ENCODE measurements at regions not wholly inside any gene's neighbourhood (a gene's known extent, or its start where the extent isn't known, plus 50 kb on each side); places are given as distances from the start of the nearest gene placed in this dataset.

- ATAC-seq: no peak
Measured at GRCh38 chr19:46945694-46946489, 73.7 kb upstream of the NPAS1 start.

- ATAC-seq: no peak
Measured at GRCh38 chr19:46946611-46947238, 72.9 kb upstream of the NPAS1 start.

DNA sequence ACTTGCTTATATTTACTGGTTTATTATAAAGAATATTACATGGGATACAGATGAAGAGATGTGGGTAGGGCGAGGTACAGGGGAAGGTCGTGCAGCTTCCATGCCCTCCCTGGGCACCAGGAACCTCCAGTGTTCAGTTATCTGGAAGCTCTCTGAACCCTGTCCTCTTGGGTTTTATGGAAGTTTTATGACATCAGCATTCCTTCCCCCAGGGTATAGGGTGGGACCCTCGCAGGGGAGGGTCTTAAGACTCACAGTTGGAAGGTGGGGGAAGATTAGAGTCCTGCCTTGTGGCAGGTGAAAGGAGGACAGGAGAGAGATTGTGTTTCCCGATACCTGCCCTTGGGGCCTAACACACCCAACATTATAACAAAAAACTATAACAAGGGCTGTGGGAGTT is 71.8 kb upstream of the NPAS1 start:
- no peak for ATAC-seq

- ATAC-seq: no peak
Measured at GRCh38 chr19:46950526-46951170, 69.0 kb upstream of the NPAS1 start.

DNA sequence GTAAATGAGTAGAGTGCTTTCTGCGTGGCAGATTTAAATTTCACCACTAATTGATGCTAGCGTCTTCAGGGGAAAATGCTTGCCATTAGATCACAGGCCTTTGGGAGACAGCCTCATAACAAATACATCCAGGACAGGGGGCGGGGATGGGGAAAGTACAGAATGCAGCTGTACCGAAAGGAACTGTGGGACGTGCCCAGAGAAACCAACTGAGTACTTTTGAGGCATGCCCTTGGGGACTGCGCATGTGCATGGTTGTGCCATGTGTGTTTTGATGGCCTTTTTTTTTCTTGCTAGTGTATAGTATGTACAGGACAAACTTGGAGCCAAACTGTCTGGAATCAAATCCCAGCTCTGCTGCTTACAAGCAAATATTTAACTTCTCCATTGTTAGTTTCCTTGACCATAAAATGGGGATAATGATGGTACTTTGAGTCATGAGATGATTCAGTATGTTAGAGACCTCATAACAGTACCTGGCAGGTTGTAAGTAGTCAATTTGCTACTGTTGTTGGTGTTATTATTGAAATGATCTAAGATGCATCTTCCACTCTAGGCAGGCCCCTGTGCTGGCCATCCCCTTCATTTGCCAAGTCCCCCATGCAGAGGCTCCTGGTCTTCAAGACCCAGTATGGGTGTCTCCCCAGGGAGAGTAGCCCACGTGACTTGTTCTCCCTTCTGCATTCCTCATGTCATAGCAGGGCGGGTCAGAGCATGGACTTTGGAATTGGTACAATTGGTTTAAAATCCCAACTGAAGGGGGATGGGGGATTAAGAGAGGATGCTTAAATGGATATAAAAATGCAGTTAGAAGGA is 68.3 kb upstream of the NPAS1 start:
- peak; percentile 80 for ATAC-seq

DNA sequence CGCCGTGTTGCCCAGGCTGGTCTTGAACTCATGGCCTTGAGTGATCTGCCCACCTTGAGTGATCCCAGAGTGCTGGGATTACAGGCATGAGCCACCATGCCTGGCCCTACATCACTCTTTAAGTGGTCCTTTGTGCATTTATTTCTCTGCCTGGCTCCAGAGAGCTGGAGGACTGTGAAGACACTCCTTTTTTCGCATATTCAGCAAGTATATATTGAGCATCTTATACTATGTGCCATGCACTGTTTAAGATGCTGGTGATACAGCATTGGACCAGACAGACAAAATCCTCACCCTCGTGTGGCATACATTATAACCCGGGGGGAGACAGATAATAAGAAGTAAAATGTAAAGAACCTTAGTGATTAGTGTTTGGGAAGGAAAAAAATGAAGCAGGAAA is 66.8 kb upstream of the NPAS1 start:
- no peak for ATAC-seq

DNA sequence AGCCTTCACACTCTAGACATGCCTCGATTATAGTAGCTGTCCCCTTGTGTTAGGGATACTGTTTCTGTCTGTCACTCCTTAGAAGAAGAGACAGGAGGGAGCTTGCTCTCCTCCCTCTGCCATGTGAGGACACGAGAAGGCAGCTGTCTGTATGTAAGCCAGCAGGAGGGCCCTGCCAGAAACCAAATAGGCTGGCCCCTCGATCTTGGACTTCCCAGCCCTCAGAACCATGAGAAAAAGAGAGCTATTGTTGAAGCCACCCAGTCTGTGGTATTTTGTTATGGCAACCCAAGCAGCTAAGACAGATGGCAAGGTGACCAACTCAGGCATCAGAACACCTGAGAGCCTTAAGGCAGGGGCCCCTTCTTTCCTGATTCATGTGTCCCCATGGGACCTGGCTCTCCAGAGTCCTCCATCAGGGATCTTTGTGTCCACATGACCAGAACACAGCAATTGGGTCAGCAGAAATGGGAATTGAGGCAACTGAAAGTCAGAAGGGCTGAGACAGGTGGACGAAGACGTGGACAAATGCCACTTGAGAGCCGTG is 65.6 kb upstream of the NPAS1 start:
- no peak for ATAC-seq

DNA sequence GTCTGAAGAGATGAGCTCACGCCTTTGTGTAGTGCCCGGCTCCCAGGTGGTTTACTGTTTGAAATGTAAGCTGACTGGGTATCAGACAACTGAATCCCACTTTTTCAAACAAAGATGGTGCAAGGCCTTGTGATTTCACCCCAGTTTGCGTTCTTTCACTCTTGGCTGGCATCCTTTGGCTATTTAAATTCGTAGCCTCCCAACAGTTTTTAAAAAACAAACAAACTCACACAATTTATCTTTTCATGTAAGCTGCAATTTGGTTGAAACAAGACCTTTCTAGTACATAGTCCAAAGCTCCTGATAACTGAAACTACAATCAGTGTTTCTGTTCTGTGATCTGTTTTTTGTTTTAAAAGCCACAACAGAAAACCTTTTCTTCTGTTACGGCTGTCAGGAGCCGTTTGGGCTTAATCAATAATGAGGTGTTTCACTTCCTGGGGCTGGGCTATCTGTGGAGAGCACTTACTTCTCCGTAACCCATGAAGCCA is 65.1 kb upstream of the NPAS1 start:
- no peak for ATAC-seq

GRCh38 chr19:46954993-46955812 is 64.4 kb upstream of the NPAS1 start:
- no peak for ATAC-seq

DNA sequence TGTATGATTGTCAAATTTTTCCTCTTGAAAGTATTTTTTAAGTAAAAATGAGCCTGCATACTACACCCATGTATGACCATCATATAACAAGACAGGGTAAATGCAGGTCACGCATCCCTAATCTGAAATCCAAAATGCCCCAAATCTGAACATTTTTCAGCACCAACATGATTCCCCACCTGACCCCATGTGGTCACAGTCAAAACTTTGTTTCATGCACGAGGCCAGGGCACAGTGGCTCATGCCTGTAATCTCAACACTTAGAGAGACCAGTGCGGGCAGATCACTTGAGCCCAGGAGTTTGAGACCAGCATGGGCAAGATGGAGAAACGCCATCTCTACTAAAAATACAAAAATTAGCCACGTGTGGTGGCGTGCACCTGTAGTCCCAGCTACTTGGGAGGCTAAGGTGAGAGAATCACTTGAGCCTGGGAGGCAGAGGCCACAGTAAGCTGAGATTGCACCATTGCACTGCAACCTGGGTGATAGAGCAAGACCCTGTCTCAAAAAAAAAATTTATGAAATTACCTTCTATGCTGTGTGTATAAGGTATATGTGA is 63.7 kb upstream of the NPAS1 start:
- no peak for ATAC-seq

DNA sequence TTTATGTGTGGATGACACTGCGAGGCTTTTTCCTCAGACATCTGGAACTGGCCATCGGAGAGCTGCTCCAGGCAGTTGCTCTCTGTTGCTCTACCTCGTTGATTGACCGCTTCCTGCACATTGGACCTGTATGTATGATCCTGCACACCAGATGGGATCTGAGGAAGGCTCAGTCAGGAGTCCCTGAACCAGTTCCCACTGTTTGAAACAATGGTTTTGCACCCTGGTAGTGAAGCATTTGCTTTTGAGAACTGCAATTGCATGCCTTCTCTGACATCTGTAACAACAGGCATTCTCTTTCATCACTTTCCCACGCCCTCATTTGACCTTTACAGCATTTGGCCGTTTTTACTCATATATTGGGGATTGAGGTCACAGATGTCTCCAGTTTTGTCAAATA is 61.1 kb upstream of the NPAS1 start:
- ATAC-seq: no peak

GRCh38 chr19:46959894-46960556 is 59.6 kb upstream of the NPAS1 start:
- no peak for ATAC-seq

- no peak for ATAC-seq
Measured at GRCh38 chr19:46962030-46962570, 57.5 kb upstream of the NPAS1 start.

GRCh38 chr19:46963093-46963734 is 56.4 kb upstream of the NPAS1 start:
- no peak for ATAC-seq

- peak; percentile 96 for ATAC-seq
Measured at GRCh38 chr19:46967578-46968032, 52.0 kb upstream of the NPAS1 start.
